ENCODE measurements at regions not wholly inside any gene's neighbourhood (a gene's known extent, or its start where the extent isn't known, plus 50 kb on each side); places are given as distances from the start of the nearest gene placed in this dataset.

- H3K27ac ChIP-seq: no peak overlapping the region
- no peak overlapping the region for H3K4me3 ChIP-seq
Measured at GRCh38 chr15:62579842-62580241, 414.8 kb upstream of the C2CD4B start.

- no peak overlapping the region for H3K27ac ChIP-seq
- no peak overlapping the region for H3K4me3 ChIP-seq
Measured at GRCh38 chr15:62582580-62582979, 417.5 kb upstream of the C2CD4B start.

- Histone ChIP-seq H3K27ac (no peak overlapping the region), H3K4me3 (no peak overlapping the region)
Measured at GRCh38 chr15:62584301-62585235, 419.5 kb upstream of the C2CD4B start.

GRCh38 chr15:62588938-62589670 is 424.0 kb upstream of the C2CD4B start:
- Histone ChIP-seq H3K27ac (no peak overlapping the region), H3K4me3 (no peak overlapping the region)

- H3K27ac ChIP-seq: no peak overlapping the region
- H3K4me3 ChIP-seq: no peak overlapping the region
Measured at GRCh38 chr15:62591842-62592838, 427.1 kb upstream of the C2CD4B start.

GRCh38 chr15:62592920-62593319 is 427.8 kb upstream of the C2CD4B start:
- no peak overlapping the region for H3K27ac ChIP-seq
- H3K4me3 ChIP-seq: no peak overlapping the region

GRCh38 chr15:62593681-62594399 is 428.8 kb upstream of the C2CD4B start:
- Histone ChIP-seq H3K27ac (no peak overlapping the region), H3K4me3 (no peak overlapping the region)

GRCh38 chr15:62598217-62598616 is 433.1 kb upstream of the C2CD4B start:
- H3K4me3 ChIP-seq: no peak overlapping the region
- no peak overlapping the region for H3K27ac ChIP-seq

- no peak overlapping the region for H3K4me3 ChIP-seq
- H3K27ac ChIP-seq: no peak overlapping the region
Measured at GRCh38 chr15:62599791-62600777, 435.0 kb upstream of the C2CD4B start.

GRCh38 chr15:62601777-62602545 is 436.9 kb upstream of the C2CD4B start:
- no peak overlapping the region for H3K4me3 ChIP-seq
- no peak overlapping the region for H3K27ac ChIP-seq

- H3K4me3 ChIP-seq: no peak overlapping the region
- no peak overlapping the region for H3K27ac ChIP-seq
Measured at GRCh38 chr15:62603742-62604141, 438.7 kb upstream of the C2CD4B start.

GRCh38 chr15:62605282-62605681 is 437.3 kb upstream of the TPM1 start:
- no peak overlapping the region for H3K27ac ChIP-seq
- no peak overlapping the region for H3K4me3 ChIP-seq

- no peak overlapping the region for H3K4me3 ChIP-seq
- H3K27ac ChIP-seq: peak overlapping the region in 6 of 21 experiments; percentile 3 to 38 (median 28)
Measured at GRCh38 chr15:62606376-62607113, 436.0 kb upstream of the TPM1 start.

- peak overlapping the region in 6 of 21 experiments; percentile 3 to 38 (median 28) for H3K27ac ChIP-seq
- H3K4me3 ChIP-seq: no peak overlapping the region
Measured at GRCh38 chr15:62607114-62607462, 435.5 kb upstream of the TPM1 start.

- H3K27ac ChIP-seq: no peak overlapping the region
- H3K4me3 ChIP-seq: no peak overlapping the region
Measured at GRCh38 chr15:62607643-62608042, 434.9 kb upstream of the TPM1 start.

- Histone ChIP-seq H3K4me3 (no peak overlapping the region), H3K27ac (no peak overlapping the region)
Measured at GRCh38 chr15:62608369-62608768, 434.2 kb upstream of the TPM1 start.
